GM13976 (cell line): ENCODE measurements at regions not wholly inside any gene's neighbourhood (a gene's known extent, or its start where the extent isn't known, plus 50 kb on each side); places are given as distances from the start of the nearest gene placed in this dataset.

Experiments
- DNase-seq: peaks from one replicate; pipeline ENCODE4 v3.0.0; 2012; ENCODE audit warnings: low spot score
- in situ Hi-C: fragments of 300-500 bp; cut with MboI; formaldehyde crosslinking; loops from one replicate; pipeline ENCODE4 v1.12.0; 2022; ENCODE audit warnings: low sequenced_read_pairs, mixed read lengths, inconsistent platforms; ENCODE audit not compliant: unreplicated experiment
- TF ChIP-seq, protein P1 (sequence below): IDR thresholded peaks from 2 replicates; pipeline ENCODE4 v1.5.1; 2012; ENCODE audit warnings: borderline replicate concordance, mild to moderate bottlenecking; ENCODE audit not compliant: insufficient read depth; ENCODE audit errors: extremely low read depth, missing control alignments, control extremely low read depth

DNA sequence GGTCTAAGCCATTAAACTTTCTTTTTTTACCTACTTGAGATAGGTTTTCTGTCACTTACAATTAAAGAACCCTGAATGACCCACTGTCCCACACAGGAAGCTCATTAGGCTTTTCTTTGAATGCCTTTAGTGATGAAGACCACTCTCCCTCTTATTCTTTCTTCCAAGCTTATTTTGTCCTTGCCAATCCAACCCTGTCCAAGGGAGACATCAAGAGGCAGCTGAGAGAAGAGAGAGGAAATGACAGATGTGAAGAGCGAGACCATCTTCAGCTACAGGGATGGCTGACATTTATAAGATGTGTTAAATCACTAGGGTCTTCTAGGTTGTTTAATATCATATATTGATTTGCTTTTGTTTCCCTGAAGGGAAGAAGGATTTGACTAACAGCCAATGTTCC, 133.5 kb downstream of the FAM114A2 start:
- TF ChIP-seq, protein P1, sequence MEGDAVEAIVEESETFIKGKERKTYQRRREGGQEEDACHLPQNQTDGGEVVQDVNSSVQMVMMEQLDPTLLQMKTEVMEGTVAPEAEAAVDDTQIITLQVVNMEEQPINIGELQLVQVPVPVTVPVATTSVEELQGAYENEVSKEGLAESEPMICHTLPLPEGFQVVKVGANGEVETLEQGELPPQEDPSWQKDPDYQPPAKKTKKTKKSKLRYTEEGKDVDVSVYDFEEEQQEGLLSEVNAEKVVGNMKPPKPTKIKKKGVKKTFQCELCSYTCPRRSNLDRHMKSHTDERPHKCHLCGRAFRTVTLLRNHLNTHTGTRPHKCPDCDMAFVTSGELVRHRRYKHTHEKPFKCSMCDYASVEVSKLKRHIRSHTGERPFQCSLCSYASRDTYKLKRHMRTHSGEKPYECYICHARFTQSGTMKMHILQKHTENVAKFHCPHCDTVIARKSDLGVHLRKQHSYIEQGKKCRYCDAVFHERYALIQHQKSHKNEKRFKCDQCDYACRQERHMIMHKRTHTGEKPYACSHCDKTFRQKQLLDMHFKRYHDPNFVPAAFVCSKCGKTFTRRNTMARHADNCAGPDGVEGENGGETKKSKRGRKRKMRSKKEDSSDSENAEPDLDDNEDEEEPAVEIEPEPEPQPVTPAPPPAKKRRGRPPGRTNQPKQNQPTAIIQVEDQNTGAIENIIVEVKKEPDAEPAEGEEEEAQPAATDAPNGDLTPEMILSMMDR: no peak
- in situ Hi-C loops: no loop called here
- no peak for DNase-seq

DNA sequence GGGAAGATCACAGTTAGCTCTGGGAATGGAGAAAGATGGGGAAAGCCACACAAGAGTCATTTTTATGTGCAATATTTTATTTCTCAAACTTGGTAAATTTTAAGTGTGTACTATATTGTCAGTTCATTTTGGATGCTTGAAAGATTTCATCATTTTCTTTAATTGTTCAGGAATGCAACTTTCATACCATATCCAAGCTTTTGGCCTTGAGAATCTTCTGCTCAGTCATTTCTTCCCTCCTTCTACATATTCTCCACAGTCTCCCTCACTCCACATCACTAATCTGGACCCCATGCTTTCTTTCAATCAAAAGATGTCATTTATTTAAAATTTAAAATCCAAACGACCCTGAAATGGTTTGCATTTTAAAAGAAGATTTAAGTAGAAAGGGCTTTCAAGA, 135.4 kb downstream of the FAM114A2 start:
- DNase-seq: no peak
- in situ Hi-C loops: no loop called here
- TF ChIP-seq, protein P1: no peak

DNA sequence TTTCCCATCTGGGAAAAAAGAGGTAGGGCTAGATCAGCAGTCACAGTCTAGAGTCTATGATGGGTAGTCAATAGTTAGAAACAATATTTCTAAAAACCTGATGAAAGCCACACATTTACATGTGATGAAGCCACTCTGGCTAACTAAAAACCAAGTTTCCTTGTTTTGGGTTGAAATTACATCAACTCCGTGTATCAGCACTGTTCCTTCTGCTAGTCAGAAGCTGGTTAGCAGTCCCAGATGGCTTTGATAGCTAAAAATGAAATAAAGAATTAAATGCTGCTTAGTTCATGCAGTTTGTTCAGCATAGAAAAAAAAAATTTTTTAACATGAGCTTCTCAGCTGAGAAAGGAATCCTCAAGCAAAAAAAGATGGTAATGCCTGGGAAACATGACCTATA, 136.7 kb downstream of the FAM114A2 start:
- DNase-seq: no peak
- in situ Hi-C loops: no loop called here
- TF ChIP-seq, protein P1: no peak

GRCh38 chr5:153901449-153901848, 137.3 kb downstream of the FAM114A2 start:
- DNase-seq: no peak
- in situ Hi-C loops: no loop called here
- TF ChIP-seq, protein P1: no peak

- TF ChIP-seq, protein P1: no peak
- in situ Hi-C loops: no loop called here
Measured at GRCh38 chr5:153900703-153901395, 137.9 kb downstream of the FAM114A2 start.

DNA sequence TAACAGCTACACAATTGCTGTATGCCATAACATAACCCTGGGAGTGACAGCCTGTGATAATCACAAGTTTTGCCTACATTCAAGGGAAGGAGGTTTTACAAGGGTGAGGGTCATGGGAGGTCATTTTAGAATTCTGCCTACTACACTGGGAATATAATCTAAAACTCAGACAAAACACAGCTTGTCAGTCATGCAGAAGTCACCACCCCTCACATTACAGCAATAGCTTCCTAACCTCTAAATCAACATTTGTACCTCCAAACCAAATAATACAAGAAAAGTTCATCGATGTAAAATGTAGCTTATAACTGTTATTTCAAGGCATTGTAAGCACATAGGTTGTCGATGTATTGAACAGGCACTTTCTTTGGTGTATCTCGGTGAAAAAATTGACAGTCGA, 139.0 kb downstream of the FAM114A2 start:
- TF ChIP-seq, protein P1: no peak
- DNase-seq: no peak
- in situ Hi-C loops: no loop called here

More at GRCh38 chr5:153900703-153901395, 137.9 kb downstream of the FAM114A2 start:
- DNase-seq: no peak

- DNase-seq: peak; percentile 48
- in situ Hi-C loops: no loop called here
- TF ChIP-seq, protein P1: no peak
Measured at GRCh38 chr5:153896701-153897100, 142.0 kb downstream of the FAM114A2 start.
